Mesothelial cell of epicardium (in vitro differentiated cells): ENCODE measurements at regions not wholly inside any gene's neighbourhood (a gene's known extent, or its start where the extent isn't known, plus 50 kb on each side); places are given as distances from the start of the nearest gene placed in this dataset.

ENCODE experiments used
- DNase-seq, 2 experiments: peaks; one replicate each; pipeline ENCODE4 v3.0.0; 2021; ENCODE audit warnings: low spot score in 2 of 2; ENCODE audit not compliant: unreplicated experiment in 2 of 2
- H3K27ac Mint-ChIP-seq: 2 replicates; pipeline ENCODE4 v1.8.0; 2021; ENCODE audit warnings: mixed read lengths
- H3K27me3 Mint-ChIP-seq: 2 replicates; pipeline ENCODE4 v1.8.0; 2021; ENCODE audit warnings: low read depth, mixed read lengths
- H3K36me3 Mint-ChIP-seq: 2 replicates; pipeline ENCODE4 v1.8.0; 2021; ENCODE audit warnings: mixed read lengths
- H3K4me1 Mint-ChIP-seq: 2 replicates; pipeline ENCODE4 v1.8.0; 2021; ENCODE audit warnings: mixed read lengths
- H3K4me3 Mint-ChIP-seq: 2 replicates; pipeline ENCODE4 v1.8.0; 2021; ENCODE audit warnings: mild to moderate bottlenecking, moderate library complexity, mixed read lengths
- H3K9me3 Mint-ChIP-seq: 2 replicates; pipeline ENCODE4 v1.8.0; 2021; ENCODE audit warnings: mixed read lengths
- TF ChIP-seq, protein P1 (sequence below): fragments of 200-600 bp; sonication (generic); IDR thresholded peaks from one replicate; pipeline ENCODE4 v1.5.0; 2021; ENCODE audit warnings: antibody characterized with exemption; ENCODE audit not compliant: unreplicated experiment

GRCh38 chr9:26682796-26683496 lies 209.7 kb downstream of the CAAP1 start:
- H3K27me3 Mint-ChIP-seq = peaks cover 17% of the 10 kb centered on the region
- H3K27ac Mint-ChIP-seq = no peak overlapping the region
- no peak overlapping the region for H3K4me3 Mint-ChIP-seq
- no peaks in the 10 kb centered on the region for H3K9me3 Mint-ChIP-seq
- no peaks in the 10 kb centered on the region for H3K36me3 Mint-ChIP-seq
- H3K4me1 Mint-ChIP-seq = peaks cover 2% of the 10 kb centered on the region
- no peak for DNase-seq
- TF ChIP-seq, protein P1, sequence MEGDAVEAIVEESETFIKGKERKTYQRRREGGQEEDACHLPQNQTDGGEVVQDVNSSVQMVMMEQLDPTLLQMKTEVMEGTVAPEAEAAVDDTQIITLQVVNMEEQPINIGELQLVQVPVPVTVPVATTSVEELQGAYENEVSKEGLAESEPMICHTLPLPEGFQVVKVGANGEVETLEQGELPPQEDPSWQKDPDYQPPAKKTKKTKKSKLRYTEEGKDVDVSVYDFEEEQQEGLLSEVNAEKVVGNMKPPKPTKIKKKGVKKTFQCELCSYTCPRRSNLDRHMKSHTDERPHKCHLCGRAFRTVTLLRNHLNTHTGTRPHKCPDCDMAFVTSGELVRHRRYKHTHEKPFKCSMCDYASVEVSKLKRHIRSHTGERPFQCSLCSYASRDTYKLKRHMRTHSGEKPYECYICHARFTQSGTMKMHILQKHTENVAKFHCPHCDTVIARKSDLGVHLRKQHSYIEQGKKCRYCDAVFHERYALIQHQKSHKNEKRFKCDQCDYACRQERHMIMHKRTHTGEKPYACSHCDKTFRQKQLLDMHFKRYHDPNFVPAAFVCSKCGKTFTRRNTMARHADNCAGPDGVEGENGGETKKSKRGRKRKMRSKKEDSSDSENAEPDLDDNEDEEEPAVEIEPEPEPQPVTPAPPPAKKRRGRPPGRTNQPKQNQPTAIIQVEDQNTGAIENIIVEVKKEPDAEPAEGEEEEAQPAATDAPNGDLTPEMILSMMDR = no peak

DNA sequence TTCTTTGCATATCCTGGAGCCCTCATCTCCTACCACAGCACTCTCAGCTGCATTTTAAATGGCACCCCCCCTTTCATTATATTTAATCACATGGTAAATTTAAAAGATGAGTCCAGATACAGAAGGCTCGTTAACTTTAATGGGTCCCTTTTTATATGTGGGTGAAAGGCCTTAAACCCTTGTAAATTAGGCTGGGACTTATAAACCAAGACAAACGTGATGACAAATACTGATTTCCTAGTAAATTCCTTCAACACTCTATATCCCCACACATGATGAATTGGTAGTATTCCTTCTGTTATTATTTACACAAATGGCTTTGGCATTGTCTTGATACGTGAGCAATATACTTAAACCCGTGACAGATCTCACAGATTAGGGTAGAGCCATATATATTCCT lies 210.6 kb downstream of the CAAP1 start:
- H3K27me3 Mint-ChIP-seq = peaks cover 17% of the 10 kb centered on the region
- H3K27ac Mint-ChIP-seq = no peak overlapping the region
- H3K4me3 Mint-ChIP-seq = no peak overlapping the region
- H3K4me1 Mint-ChIP-seq = no peaks in the 10 kb centered on the region
- DNase-seq = no peak
- TF ChIP-seq, protein P1 = no peak
- H3K36me3 Mint-ChIP-seq = no peaks in the 10 kb centered on the region
- H3K9me3 Mint-ChIP-seq = no peaks in the 10 kb centered on the region

DNA sequence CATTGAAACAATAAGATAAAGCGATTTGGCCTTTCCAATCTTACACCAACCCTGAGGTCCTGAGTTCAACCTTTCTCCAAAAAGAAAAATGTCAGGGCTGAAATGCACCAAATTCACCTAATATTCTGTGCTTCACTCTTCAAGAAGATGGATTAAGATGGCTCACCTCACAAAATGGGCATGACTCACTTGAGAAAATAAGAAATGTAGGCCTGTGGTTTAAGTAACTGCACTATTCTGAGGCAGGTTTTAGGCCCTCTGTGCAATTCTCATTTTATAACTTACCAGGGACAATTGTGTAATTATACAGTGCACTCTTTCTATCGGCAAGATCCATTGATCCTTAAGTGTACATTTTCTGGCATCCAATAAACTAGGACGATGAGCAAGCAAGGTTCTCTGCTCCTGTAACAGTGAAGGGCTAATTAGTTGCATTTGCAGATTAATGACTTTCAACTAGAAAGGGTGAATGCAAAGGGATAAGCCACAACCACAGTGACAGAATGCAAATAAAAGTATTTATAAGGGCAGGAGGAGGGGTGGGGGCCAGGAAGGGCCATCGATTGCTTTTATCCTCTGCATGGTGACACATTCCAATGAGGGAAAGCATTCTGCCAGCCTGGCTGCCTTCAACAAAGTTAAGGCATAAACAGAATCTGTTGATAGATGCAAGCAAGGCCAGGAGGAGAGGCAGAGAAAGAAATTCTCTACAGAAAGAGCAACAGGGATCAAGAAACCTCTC lies 214.5 kb downstream of the CAAP1 start:
- H3K27me3 Mint-ChIP-seq = peaks cover 6% of the 10 kb centered on the region
- TF ChIP-seq, protein P1 = no peak
- no peak overlapping the region for H3K4me3 Mint-ChIP-seq
- no peak overlapping the region for H3K27ac Mint-ChIP-seq
- no peaks in the 10 kb centered on the region for H3K9me3 Mint-ChIP-seq
- H3K4me1 Mint-ChIP-seq = peaks cover 3% of the 10 kb centered on the region
- DNase-seq = no peak
- no peaks in the 10 kb centered on the region for H3K36me3 Mint-ChIP-seq

GRCh38 chr9:26675035-26675434 lies 217.6 kb downstream of the CAAP1 start:
- DNase-seq = no peak
- peaks cover 5% of the 10 kb centered on the region for H3K4me1 Mint-ChIP-seq
- no peaks in the 10 kb centered on the region for H3K9me3 Mint-ChIP-seq
- H3K27me3 Mint-ChIP-seq = peaks cover 3% of the 10 kb centered on the region
- H3K36me3 Mint-ChIP-seq = no peaks in the 10 kb centered on the region
- no peak overlapping the region for H3K27ac Mint-ChIP-seq
- no peak overlapping the region for H3K4me3 Mint-ChIP-seq
- TF ChIP-seq, protein P1 = no peak

DNA sequence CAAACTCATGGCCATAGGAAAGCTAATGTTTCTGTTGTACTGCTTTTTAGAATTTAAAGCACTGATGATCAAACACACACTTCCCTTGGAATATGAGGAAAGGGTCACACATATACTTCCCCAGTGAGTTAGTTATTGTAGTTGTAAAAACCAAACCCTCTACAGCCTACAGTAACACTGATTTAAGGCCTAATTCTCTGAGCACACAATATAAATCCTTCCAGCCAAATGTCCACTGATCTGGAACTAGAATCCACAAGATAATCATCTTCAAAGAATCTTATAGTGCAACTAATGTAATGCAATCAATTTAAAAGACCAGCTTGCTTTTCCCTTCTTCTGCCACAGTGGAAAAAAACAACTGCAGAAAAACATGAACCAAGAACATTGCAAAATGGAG lies 219.3 kb downstream of the CAAP1 start:
- Mint-ChIP-seq H3K27ac (no peak overlapping the region), H3K36me3 (no peaks in the 10 kb centered on the region), H3K9me3 (no peaks in the 10 kb centered on the region), H3K4me3 (no peak overlapping the region), H3K27me3 (peaks cover 1% of the 10 kb centered on the region), H3K4me1 (peaks cover 5% of the 10 kb centered on the region)
- TF ChIP-seq, protein P1 = no peak
- DNase-seq = no peak
